Rectal smooth muscle tissue (tissue), 1 donor: ENCODE measurements at regions not wholly inside any gene's neighbourhood (a gene's known extent, or its start where the extent isn't known, plus 50 kb on each side); places are given as distances from the start of the nearest gene placed in this dataset.

Source experiments
- H3K27ac ChIP-seq: one replicate; pipeline ENCODE4 v1.7.0; 2013; ENCODE audit warnings: low read depth, low read length, inconsistent platforms
- H3K27me3 ChIP-seq: one replicate; pipeline ENCODE4 v1.7.0; 2013; ENCODE audit warnings: low read length; ENCODE audit not compliant: control insufficient read depth, insufficient read depth
- H3K36me3 ChIP-seq: one replicate; pipeline ENCODE4 v1.7.0; 2013; ENCODE audit warnings: low read length; ENCODE audit not compliant: control insufficient read depth, insufficient read depth
- H3K4me1 ChIP-seq: one replicate; pipeline ENCODE4 v1.7.0; 2013; ENCODE audit warnings: low read length; ENCODE audit not compliant: control insufficient read depth, insufficient read depth
- H3K4me3 ChIP-seq: one replicate; pipeline ENCODE4 v1.7.0; 2013; ENCODE audit warnings: low read length
- H3K9ac ChIP-seq: one replicate; pipeline ENCODE4 v1.7.0; 2013; ENCODE audit warnings: low read length

GRCh38 chr9:108562176-108562575 is 293.6 kb downstream of the ACTL7B start:
- no peaks in the 10 kb centered on the region for H3K4me1 ChIP-seq
- no peak overlapping the region for H3K27ac ChIP-seq
- H3K36me3 ChIP-seq, result no peaks in the 10 kb centered on the region
- H3K4me3 ChIP-seq, result no peak overlapping the region
- no peaks in the 10 kb centered on the region for H3K27me3 ChIP-seq
- no peak overlapping the region for H3K9ac ChIP-seq

GRCh38 chr9:108559432-108559831 is 296.4 kb downstream of the ACTL7B start:
- Histone ChIP-seq H3K9ac (no peak overlapping the region), H3K4me3 (no peak overlapping the region), H3K27ac (no peak overlapping the region), H3K27me3 (no peaks in the 10 kb centered on the region), H3K4me1 (no peaks in the 10 kb centered on the region), H3K36me3 (no peaks in the 10 kb centered on the region)

- no peak overlapping the region for H3K9ac ChIP-seq
- H3K27ac ChIP-seq, result no peak overlapping the region
- no peaks in the 10 kb centered on the region for H3K27me3 ChIP-seq
- H3K36me3 ChIP-seq, result no peaks in the 10 kb centered on the region
- H3K4me1 ChIP-seq, result no peaks in the 10 kb centered on the region
- no peak overlapping the region for H3K4me3 ChIP-seq
These were observed 301.0 kb downstream of the ACTL7B start for GRCh38 chr9:108554831-108555230.

GRCh38 chr9:108553111-108553635 is 302.6 kb downstream of the ACTL7B start:
- Histone ChIP-seq H3K4me1 (no peaks in the 10 kb centered on the region), H3K27me3 (no peaks in the 10 kb centered on the region), H3K36me3 (no peaks in the 10 kb centered on the region), H3K27ac (no peak overlapping the region), H3K9ac (no peak overlapping the region), H3K4me3 (no peak overlapping the region)

GRCh38 chr9:108552459-108553040 is 303.2 kb downstream of the ACTL7B start:
- H3K27me3 ChIP-seq, result no peaks in the 10 kb centered on the region
- H3K4me3 ChIP-seq, result no peak overlapping the region
- H3K9ac ChIP-seq, result no peak overlapping the region
- H3K27ac ChIP-seq, result no peak overlapping the region
- H3K4me1 ChIP-seq, result no peaks in the 10 kb centered on the region
- H3K36me3 ChIP-seq, result no peaks in the 10 kb centered on the region

- H3K36me3 ChIP-seq, result no peaks in the 10 kb centered on the region
- no peak overlapping the region for H3K27ac ChIP-seq
- H3K4me1 ChIP-seq, result no peaks in the 10 kb centered on the region
- no peak overlapping the region for H3K4me3 ChIP-seq
- no peaks in the 10 kb centered on the region for H3K27me3 ChIP-seq
- no peak overlapping the region for H3K9ac ChIP-seq
These were observed 304.6 kb downstream of the ACTL7B start for GRCh38 chr9:108551030-108551841.

GRCh38 chr9:108550106-108550505 is 305.7 kb downstream of the ACTL7B start:
- Histone ChIP-seq H3K27ac (no peak overlapping the region), H3K9ac (no peak overlapping the region), H3K36me3 (no peaks in the 10 kb centered on the region), H3K27me3 (no peaks in the 10 kb centered on the region), H3K4me3 (no peak overlapping the region), H3K4me1 (no peaks in the 10 kb centered on the region)

- H3K27ac ChIP-seq, result no peak overlapping the region
- H3K9ac ChIP-seq, result no peak overlapping the region
- no peaks in the 10 kb centered on the region for H3K36me3 ChIP-seq
- H3K27me3 ChIP-seq, result no peaks in the 10 kb centered on the region
- no peak overlapping the region for H3K4me3 ChIP-seq
- no peaks in the 10 kb centered on the region for H3K4me1 ChIP-seq
These were observed 306.6 kb downstream of the ACTL7B start for GRCh38 chr9:108549184-108549583.

- Histone ChIP-seq H3K27ac (no peak overlapping the region), H3K27me3 (no peaks in the 10 kb centered on the region), H3K4me3 (no peak overlapping the region), H3K9ac (no peak overlapping the region), H3K4me1 (no peaks in the 10 kb centered on the region), H3K36me3 (no peaks in the 10 kb centered on the region)
These were observed 308.2 kb downstream of the ACTL7B start for GRCh38 chr9:108547411-108548135.

GRCh38 chr9:108546215-108546614 is 309.6 kb downstream of the ACTL7B start:
- no peaks in the 10 kb centered on the region for H3K4me1 ChIP-seq

GRCh38 chr9:108545436-108545835 is 310.4 kb downstream of the ACTL7B start:
- Histone ChIP-seq H3K36me3 (no peaks in the 10 kb centered on the region), H3K27ac (no peak overlapping the region), H3K4me3 (no peak overlapping the region), H3K4me1 (no peaks in the 10 kb centered on the region), H3K9ac (no peak overlapping the region), H3K27me3 (no peaks in the 10 kb centered on the region)

More at GRCh38 chr9:108546215-108546614, 309.6 kb downstream of the ACTL7B start:
- Histone ChIP-seq H3K27ac (no peak overlapping the region), H3K27me3 (no peaks in the 10 kb centered on the region), H3K36me3 (no peaks in the 10 kb centered on the region), H3K4me3 (no peak overlapping the region), H3K9ac (no peak overlapping the region)

GRCh38 chr9:108544866-108545265 is 310.9 kb downstream of the ACTL7B start:
- no peak overlapping the region for H3K9ac ChIP-seq
- no peak overlapping the region for H3K4me3 ChIP-seq
- no peak overlapping the region for H3K27ac ChIP-seq
- H3K4me1 ChIP-seq, result no peaks in the 10 kb centered on the region
- H3K27me3 ChIP-seq, result no peaks in the 10 kb centered on the region
- H3K36me3 ChIP-seq, result no peaks in the 10 kb centered on the region
